Suprapubic skin (tissue), 4 donors: ENCODE measurements at regions not wholly inside any gene's neighbourhood (a gene's known extent, or its start where the extent isn't known, plus 50 kb on each side); places are given as distances from the start of the nearest gene placed in this dataset.

ENCODE experiments used
- EP300 ChIP-seq: sonication (generic); formaldehyde crosslinking; IDR thresholded peaks from one replicate; pipeline ENCODE4 v1.6.1; 2017; ENCODE audit warnings: antibody characterized with exemption
- POLR2A ChIP-seq, 2 donors: fragments of 450-650 bp; IDR thresholded peaks; one replicate each; pipeline ENCODE4 v1.6.1; 2017; ENCODE audit warnings: antibody characterized with exemption in 2 of 2, mild to moderate bottlenecking in 2 of 2, moderate library complexity in 2 of 2
- POLR2AphosphoS5 ChIP-seq, 3 donors: sonication (generic); formaldehyde crosslinking; IDR thresholded peaks; one replicate each; pipeline ENCODE4 v1.6.1; 2017; ENCODE audit warnings: antibody characterized with exemption in 3 of 3
- TF ChIP-seq, protein P1 (sequence below), 2 donors: fragments of 200-600 bp in 1 of 2; fragments of 450-650 bp in 1 of 2; sonication (generic) in 1 of 2; IDR thresholded peaks; one replicate each; pipeline ENCODE4 v1.5.1; 2016 to 2019; ENCODE audit warnings: antibody characterized with exemption in 2 of 2, mild to moderate bottlenecking in 1 of 2, moderate library complexity in 1 of 2

DNA sequence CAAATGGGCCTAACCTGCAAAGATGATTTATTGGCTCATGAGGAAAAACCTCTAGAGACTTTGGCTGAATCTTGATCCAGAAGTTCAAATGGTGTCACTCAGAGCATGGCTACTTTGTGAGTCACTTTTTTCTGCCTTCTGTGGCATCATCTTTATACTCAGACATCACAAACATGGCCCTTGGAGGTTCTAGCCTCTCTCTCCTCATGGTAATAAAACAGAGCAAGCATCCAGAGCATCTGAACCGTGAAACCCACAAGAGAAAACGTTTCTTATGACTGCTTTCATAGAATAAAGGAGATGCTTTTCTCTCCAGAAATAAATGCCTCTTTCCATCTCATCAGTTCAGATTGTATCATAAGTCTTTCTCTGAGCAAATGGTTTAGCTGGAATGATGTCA lies 780.3 kb downstream of the KCTD16 start:
- TF ChIP-seq, protein P1, sequence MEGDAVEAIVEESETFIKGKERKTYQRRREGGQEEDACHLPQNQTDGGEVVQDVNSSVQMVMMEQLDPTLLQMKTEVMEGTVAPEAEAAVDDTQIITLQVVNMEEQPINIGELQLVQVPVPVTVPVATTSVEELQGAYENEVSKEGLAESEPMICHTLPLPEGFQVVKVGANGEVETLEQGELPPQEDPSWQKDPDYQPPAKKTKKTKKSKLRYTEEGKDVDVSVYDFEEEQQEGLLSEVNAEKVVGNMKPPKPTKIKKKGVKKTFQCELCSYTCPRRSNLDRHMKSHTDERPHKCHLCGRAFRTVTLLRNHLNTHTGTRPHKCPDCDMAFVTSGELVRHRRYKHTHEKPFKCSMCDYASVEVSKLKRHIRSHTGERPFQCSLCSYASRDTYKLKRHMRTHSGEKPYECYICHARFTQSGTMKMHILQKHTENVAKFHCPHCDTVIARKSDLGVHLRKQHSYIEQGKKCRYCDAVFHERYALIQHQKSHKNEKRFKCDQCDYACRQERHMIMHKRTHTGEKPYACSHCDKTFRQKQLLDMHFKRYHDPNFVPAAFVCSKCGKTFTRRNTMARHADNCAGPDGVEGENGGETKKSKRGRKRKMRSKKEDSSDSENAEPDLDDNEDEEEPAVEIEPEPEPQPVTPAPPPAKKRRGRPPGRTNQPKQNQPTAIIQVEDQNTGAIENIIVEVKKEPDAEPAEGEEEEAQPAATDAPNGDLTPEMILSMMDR (IDR thresholded peaks at IDR 0.05) = no peak
- TF ChIP-seq POLR2AphosphoS5 (IDR thresholded peaks at IDR 0.05) (no peak), EP300 (no peak), POLR2A (IDR thresholded peaks at IDR 0.05) (no peak)
